Body of pancreas (tissue), 4 donors: ENCODE measurements at regions not wholly inside any gene's neighbourhood (a gene's known extent, or its start where the extent isn't known, plus 50 kb on each side); places are given as distances from the start of the nearest gene placed in this dataset.

Experiments used
- ATAC-seq: fragments of 150-250 bp; one replicate; pipeline ENCODE4 v1.9.1; 2016
- DNase-seq, 4 donors: peaks; one replicate each; pipeline ENCODE4 v3.0.0-alpha.2; 2019
- H3K27ac ChIP-seq, 4 donors: fragments of 200-600 bp; sonication (generic); 1 replicate in 3 of 4; 2 replicates in 1 of 4; pipeline versions ENCODE4 v1.5.1 to v1.6.1; 2016 to 2019; ENCODE audit warnings: mild to moderate bottlenecking in 1 of 4, mixed read lengths in 1 of 4, moderate library complexity in 1 of 4
- H3K27me3 ChIP-seq, 2 donors: fragments of 200-600 bp; sonication (generic); one replicate each; pipeline ENCODE4 v1.6.0; 2016; ENCODE audit warnings: mild to moderate bottlenecking in 1 of 2
- H3K36me3 ChIP-seq, 2 donors: fragments of 200-600 bp; sonication (generic); replicated peaks in 1 of 2; 2 replicates each; pipeline ENCODE4 v1.5.1; 2016; ENCODE audit warnings: low read depth in 2 of 2; ENCODE audit not compliant: insufficient read depth in 1 of 2
- H3K4me1 ChIP-seq: fragments of 200-600 bp; sonication (generic); one replicate; pipeline ENCODE4 v1.6.0; 2016
- H3K4me3 ChIP-seq, 2 donors: fragments of 200-600 bp; sonication (generic); 1 replicate in 1 of 2; 2 replicates in 1 of 2; pipeline ENCODE4 v1.5.1; 2016 to 2019
- H3K9me3 ChIP-seq, 3 donors: fragments of 200-600 bp; sonication (generic); 1 replicate in 2 of 3; 2 replicates in 1 of 3; pipeline ENCODE4 v1.5.1; 2016
- CTCF ChIP-seq, 7 experiments: fragments of 450-650 bp in 4 of 7; fragments of 200-600 bp in 3 of 7; sonication (generic) in 3 of 7; IDR thresholded peaks; one replicate each; pipeline ENCODE4 v1.5.1; 2016 to 2019; ENCODE audit warnings: antibody characterized with exemption in 7 of 7
- POLR2A ChIP-seq, 3 donors: fragments of 450-650 bp; IDR thresholded peaks; one replicate each; pipeline ENCODE4 v1.6.1; 2016; ENCODE audit warnings: antibody characterized with exemption in 3 of 3, mild to moderate bottlenecking in 2 of 3
- WGBS, 2 donors: methylation state at CpG; one replicate each; pipeline ENCODE4 v1.1.5; 2017; 5-methylcytosine and 5-hydroxymethylcytosine counted together
- intact Hi-C: fragments of 100-400 bp; cut with DNase I; formaldehyde crosslinking; loops from one replicate; pipeline ENCODE4 v1.15.1; 2023

DNA sequence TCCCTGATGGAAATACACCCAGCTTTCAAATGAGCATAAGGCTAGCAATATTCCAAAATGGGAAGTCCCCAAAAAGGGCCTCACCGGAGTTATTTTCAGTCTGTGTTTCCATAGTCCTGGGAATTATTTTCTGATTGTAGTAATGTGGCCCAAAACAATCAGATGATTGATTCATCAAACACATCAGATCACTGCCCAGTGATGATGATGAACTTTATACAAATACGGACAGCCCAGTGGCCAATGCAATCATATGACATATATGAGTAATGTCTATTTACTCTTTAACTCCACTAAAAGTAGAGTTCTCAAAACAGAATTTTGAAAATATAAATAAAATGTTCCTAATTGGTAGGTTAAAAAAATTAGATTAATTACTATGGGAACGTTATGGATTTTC is 467.8 kb downstream of the ZNF608 start:
- Histone ChIP-seq H3K27ac (no peak overlapping the region), H3K4me1 (peaks cover 9% of the 10 kb centered on the region), H3K27me3 (no peaks in the 10 kb centered on the region), H3K9me3 (no peaks in the 10 kb centered on the region), H3K4me3 (no peak overlapping the region), H3K36me3 (no peaks in the 10 kb centered on the region)
- ATAC-seq (no peak), DNase-seq (no peak)
- intact Hi-C loops = no loop called here
- WGBS, 2 donors = 68 to 78% methylated on average over 3 of the region's 3 CpGs
- TF ChIP-seq POLR2A (IDR thresholded peaks at IDR 0.05) = no peak
- TF ChIP-seq CTCF (IDR thresholded peaks at IDR 0.05) = no peak

- Histone ChIP-seq H3K9me3 (no peaks in the 10 kb centered on the region), H3K27me3 (no peaks in the 10 kb centered on the region), H3K4me1 (peaks cover 9% of the 10 kb centered on the region), H3K27ac (no peak overlapping the region), H3K36me3 (no peaks in the 10 kb centered on the region), H3K4me3 (no peak overlapping the region)
- WGBS, 2 donors = 31% methylated on average over 7 of the region's 7 CpGs
- DNase-seq (no peak), ATAC-seq (no peak)
- intact Hi-C loops = no loop called here
- TF ChIP-seq POLR2A (IDR thresholded peaks at IDR 0.05) (no peak), CTCF (IDR thresholded peaks at IDR 0.05) (no peak)
Observed at GRCh38 chr5:124277767-124278545, 468.5 kb downstream of the ZNF608 start.

- Histone ChIP-seq H3K36me3 (no peaks in the 10 kb centered on the region), H3K9me3 (no peaks in the 10 kb centered on the region), H3K27ac (no peak overlapping the region), H3K27me3 (no peaks in the 10 kb centered on the region), H3K4me1 (peaks cover 9% of the 10 kb centered on the region), H3K4me3 (no peak overlapping the region)
- TF ChIP-seq POLR2A (IDR thresholded peaks at IDR 0.05) (no peak), CTCF (IDR thresholded peaks at IDR 0.05) (no peak)
- DNase-seq = no peak
- WGBS, 2 donors = 87 to 95% methylated on average over 3 of the region's 3 CpGs
- intact Hi-C loops = no loop called here
- ATAC-seq = no peak
Observed at GRCh38 chr5:124276166-124276565, 470.3 kb downstream of the ZNF608 start.

DNA sequence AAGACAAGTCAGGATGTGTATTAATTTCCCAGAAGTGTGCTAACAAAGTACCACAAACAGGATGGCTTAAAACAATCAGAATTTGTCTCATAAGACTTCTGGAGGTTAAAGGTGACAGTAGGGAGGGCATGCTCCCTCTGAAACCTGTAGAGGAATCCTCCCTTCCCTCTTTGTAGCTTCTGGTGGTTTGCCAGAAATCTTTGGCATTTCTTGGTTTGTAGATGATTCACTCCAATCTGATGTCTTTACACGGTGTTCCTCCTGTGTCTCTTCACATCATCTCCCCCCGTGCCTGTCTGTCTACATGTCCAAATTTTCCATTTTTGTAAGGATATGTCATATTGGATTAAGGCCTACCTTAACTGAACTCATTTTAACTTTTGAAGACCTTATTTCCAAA is 471.5 kb downstream of the ZNF608 start:
- Histone ChIP-seq H3K9me3 (no peaks in the 10 kb centered on the region), H3K27ac (no peak overlapping the region), H3K4me3 (no peak overlapping the region), H3K4me1 (peaks cover 9% of the 10 kb centered on the region), H3K36me3 (no peaks in the 10 kb centered on the region), H3K27me3 (no peaks in the 10 kb centered on the region)
- ATAC-seq = no peak
- WGBS, 2 donors = 80 to 82% methylated on average over 2 of the region's 2 CpGs
- no peak for TF ChIP-seq POLR2A (IDR thresholded peaks at IDR 0.05)
- no peak for TF ChIP-seq CTCF (IDR thresholded peaks at IDR 0.05)
- no peak for DNase-seq
- intact Hi-C loops = no loop called here

DNA sequence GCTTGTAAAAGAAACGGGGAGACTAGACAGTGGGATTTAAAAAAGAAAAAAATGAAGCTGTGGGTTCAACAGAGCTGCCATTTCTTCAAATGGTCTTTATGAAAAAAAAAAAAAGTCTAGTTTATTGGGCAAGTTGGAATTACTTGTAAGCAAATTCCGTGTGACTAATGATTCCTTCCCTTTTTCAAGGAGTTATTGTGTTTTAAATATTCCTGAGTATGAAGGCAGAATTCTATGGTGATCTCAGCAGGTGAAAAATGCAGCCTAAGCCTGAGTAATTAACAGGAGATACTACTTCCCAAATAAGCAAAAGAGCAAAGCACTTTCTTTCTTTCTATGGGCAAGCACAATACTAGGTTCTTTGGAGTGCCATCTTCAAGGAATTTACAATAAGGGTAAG is 481.9 kb downstream of the ZNF608 start:
- no peak overlapping the region for H3K4me3 ChIP-seq
- no peak for DNase-seq
- no peaks in the 10 kb centered on the region for H3K27me3 ChIP-seq
- H3K9me3 ChIP-seq = no peaks in the 10 kb centered on the region
- intact Hi-C loops = no loop called here
- TF ChIP-seq CTCF (IDR thresholded peaks at IDR 0.05) (no peak), POLR2A (IDR thresholded peaks at IDR 0.05) (no peak)
- H3K27ac ChIP-seq = no peak overlapping the region
- peaks cover 20% of the 10 kb centered on the region for H3K4me1 ChIP-seq
- 82 to 85% methylated on average over 2 of the region's 2 CpGs for WGBS, 2 donors
- ATAC-seq = no peak
- no peaks in the 10 kb centered on the region for H3K36me3 ChIP-seq
